CD4-positive, CD25-positive, alpha-beta regulatory T cell (primary cell): ENCODE measurements at regions not wholly inside any gene's neighbourhood (a gene's known extent, or its start where the extent isn't known, plus 50 kb on each side); places are given as distances from the start of the nearest gene placed in this dataset.
A peak's percentile ranks its signal among the peaks of the same experiment; 100 is the strongest.

Source experiments
- ATAC-seq, 2 donors: fragments of 150-1000 bp; cut with Tn5 transposase; one replicate each; pipeline ENCODE4 v1.10.0; 2021; ENCODE audit warnings: low read depth in 2 of 2, moderate number of reproducible peaks in 2 of 2, moderate library complexity in 1 of 2
- DNase-seq, 3 donors: peaks; one replicate each; pipeline versions ENCODE4 v3.0.0 to v3.0.0-alpha.2; 2012 to 2022; ENCODE audit warnings: mixed read lengths in 1 of 3
- H3K27ac ChIP-seq: one replicate; pipeline ENCODE4 v1.7.0; 2013; ENCODE audit warnings: mild to moderate bottlenecking, low read length; ENCODE audit not compliant: insufficient read depth, poor library complexity, severe bottlenecking
- H3K27me3 ChIP-seq: one replicate; pipeline ENCODE4 v1.7.0; 2013; ENCODE audit warnings: low read length; ENCODE audit not compliant: control insufficient read depth, insufficient read depth
- H3K36me3 ChIP-seq: one replicate; pipeline ENCODE4 v1.7.0; 2013; ENCODE audit warnings: mild to moderate bottlenecking, low read length, moderate library complexity; ENCODE audit not compliant: control insufficient read depth, insufficient read depth
- H3K4me1 ChIP-seq: 2 replicates; pipeline ENCODE4 v1.7.0; 2013; ENCODE audit warnings: mild to moderate bottlenecking, low read length; ENCODE audit not compliant: insufficient read depth, control insufficient read depth, poor library complexity, severe bottlenecking
- H3K4me3 ChIP-seq: one replicate; pipeline ENCODE4 v1.7.0; 2013; ENCODE audit warnings: low read depth, mild to moderate bottlenecking, low read length, moderate library complexity
- H3K9me3 ChIP-seq, 2 experiments: 1 replicate in 1 of 2; 2 replicates in 1 of 2; pipeline ENCODE4 v1.7.0; 2013; ENCODE audit warnings: low read length in 2 of 2, mild to moderate bottlenecking in 1 of 2, moderate library complexity in 1 of 2; ENCODE audit not compliant: control insufficient read depth in 2 of 2
- H3K27ac Mint-ChIP-seq, 3 donors: one replicate each; pipeline ENCODE4 v1.8.0; 2020 to 2022; ENCODE audit warnings: mild to moderate bottlenecking in 3 of 3, mixed read lengths in 3 of 3, moderate library complexity in 2 of 3
- H3K27me3 Mint-ChIP-seq: one replicate; pipeline ENCODE4 v1.8.0; 2022; ENCODE audit warnings: mild to moderate bottlenecking, mixed read lengths
- H3K36me3 Mint-ChIP-seq: one replicate; pipeline ENCODE4 v1.8.0; 2020; ENCODE audit warnings: mixed read lengths
- H3K4me1 Mint-ChIP-seq, 4 donors: one replicate each; pipeline ENCODE4 v1.8.0; 2020 to 2022; ENCODE audit warnings: mixed read lengths in 4 of 4, mild to moderate bottlenecking in 1 of 4
- H3K4me3 Mint-ChIP-seq, 4 donors: one replicate each; pipeline ENCODE4 v1.8.0; 2020 to 2022; ENCODE audit warnings: mild to moderate bottlenecking in 4 of 4, mixed read lengths in 4 of 4, moderate library complexity in 3 of 4
- H3K9me3 Mint-ChIP-seq, 7 donors: one replicate each; pipeline ENCODE4 v1.8.0; 2020 to 2022; ENCODE audit warnings: mixed read lengths in 7 of 7, mild to moderate bottlenecking in 3 of 7, moderate library complexity in 2 of 7

- Histone ChIP-seq H3K9me3 (no peaks in the 10 kb centered on the region), H3K36me3 (no peaks in the 10 kb centered on the region), H3K4me3 (no peak overlapping the region), H3K4me1 (no peaks in the 10 kb centered on the region), H3K27me3 (no peaks in the 10 kb centered on the region), H3K27ac (no peak overlapping the region)
- no peak for DNase-seq
- H3K36me3 Mint-ChIP-seq: no peaks in the 10 kb centered on the region
- H3K4me3 Mint-ChIP-seq: no peak overlapping the region
- no peaks in the 10 kb centered on the region for H3K4me1 Mint-ChIP-seq
- peaks cover 0 to 10% (median 6%) of the 10 kb centered on the region in 7 donors for H3K9me3 Mint-ChIP-seq
- no peaks in the 10 kb centered on the region for H3K27me3 Mint-ChIP-seq
- ATAC-seq: no peak
- H3K27ac Mint-ChIP-seq: no peak overlapping the region
Observed at GRCh38 chr5:89595056-89595455, 712.1 kb upstream of the MEF2C start.

- DNase-seq (no peak), ATAC-seq (no peak)
- H3K4me1 Mint-ChIP-seq: no peaks in the 10 kb centered on the region
- Histone ChIP-seq H3K9me3 (no peaks in the 10 kb centered on the region), H3K27ac (no peak overlapping the region), H3K4me1 (no peaks in the 10 kb centered on the region), H3K27me3 (no peaks in the 10 kb centered on the region), H3K36me3 (no peaks in the 10 kb centered on the region), H3K4me3 (no peak overlapping the region)
- H3K9me3 Mint-ChIP-seq: peaks cover 4 to 18% (median 6%) of the 10 kb centered on the region in 7 donors
- no peaks in the 10 kb centered on the region for H3K27me3 Mint-ChIP-seq
- no peaks in the 10 kb centered on the region for H3K36me3 Mint-ChIP-seq
- H3K27ac Mint-ChIP-seq: no peak overlapping the region
- H3K4me3 Mint-ChIP-seq: no peak overlapping the region
Observed at GRCh38 chr5:89584339-89584956, 701.5 kb upstream of the MEF2C start.

GRCh38 chr5:89583534-89583933, 700.5 kb upstream of the MEF2C start:
- peaks cover 5 to 21% (median 6%) of the 10 kb centered on the region in 7 donors for H3K9me3 Mint-ChIP-seq
- H3K4me3 ChIP-seq: no peak overlapping the region
- DNase-seq: no peak
- H3K27me3 Mint-ChIP-seq: no peaks in the 10 kb centered on the region
- no peaks in the 10 kb centered on the region for H3K36me3 ChIP-seq
- H3K4me3 Mint-ChIP-seq: no peak overlapping the region
- H3K36me3 Mint-ChIP-seq: no peaks in the 10 kb centered on the region
- no peaks in the 10 kb centered on the region for H3K4me1 ChIP-seq
- no peaks in the 10 kb centered on the region for H3K4me1 Mint-ChIP-seq
- no peak overlapping the region for H3K27ac Mint-ChIP-seq
- H3K9me3 ChIP-seq: no peaks in the 10 kb centered on the region
- no peaks in the 10 kb centered on the region for H3K27me3 ChIP-seq
- ATAC-seq: no peak
- H3K27ac ChIP-seq: no peak overlapping the region

GRCh38 chr5:89582768-89583339, 699.9 kb upstream of the MEF2C start:
- H3K27me3 Mint-ChIP-seq: no peaks in the 10 kb centered on the region

GRCh38 chr5:89580976-89581375, 698.0 kb upstream of the MEF2C start:
- H3K4me3 ChIP-seq: no peak overlapping the region
- DNase-seq (no peak), ATAC-seq (no peak)
- Mint-ChIP-seq H3K27ac (no peak overlapping the region), H3K4me1 (no peaks in the 10 kb centered on the region), H3K4me3 (peak overlapping the region in 1 of 4 donors; percentile 39), H3K36me3 (no peaks in the 10 kb centered on the region), H3K27me3 (no peaks in the 10 kb centered on the region), H3K9me3 (peaks cover 0 to 15% (median 5%) of the 10 kb centered on the region in 7 donors)
- H3K27ac ChIP-seq: no peak overlapping the region
- H3K36me3 ChIP-seq: no peaks in the 10 kb centered on the region
- H3K27me3 ChIP-seq: no peaks in the 10 kb centered on the region
- no peaks in the 10 kb centered on the region for H3K4me1 ChIP-seq
- H3K9me3 ChIP-seq: no peaks in the 10 kb centered on the region

More at GRCh38 chr5:89582768-89583339, 699.9 kb upstream of the MEF2C start:
- H3K4me3 Mint-ChIP-seq: no peak overlapping the region
- H3K27ac Mint-ChIP-seq: no peak overlapping the region
- no peaks in the 10 kb centered on the region for H3K4me1 Mint-ChIP-seq
- ATAC-seq (no peak), DNase-seq (no peak)
- no peaks in the 10 kb centered on the region for H3K27me3 ChIP-seq
- peaks cover 4 to 21% (median 6%) of the 10 kb centered on the region in 7 donors for H3K9me3 Mint-ChIP-seq
- H3K9me3 ChIP-seq: no peaks in the 10 kb centered on the region
- no peaks in the 10 kb centered on the region for H3K4me1 ChIP-seq
- H3K36me3 Mint-ChIP-seq: no peaks in the 10 kb centered on the region
- H3K36me3 ChIP-seq: no peaks in the 10 kb centered on the region
- no peak overlapping the region for H3K4me3 ChIP-seq
- no peak overlapping the region for H3K27ac ChIP-seq

- H3K27ac Mint-ChIP-seq: no peak overlapping the region
- Histone ChIP-seq H3K4me3 (no peak overlapping the region), H3K9me3 (no peaks in the 10 kb centered on the region), H3K27ac (no peak overlapping the region), H3K36me3 (no peaks in the 10 kb centered on the region), H3K27me3 (no peaks in the 10 kb centered on the region), H3K4me1 (no peaks in the 10 kb centered on the region)
- H3K9me3 Mint-ChIP-seq: peaks cover 0 to 7% (median 3%) of the 10 kb centered on the region in 7 donors
- no peak for DNase-seq
- H3K4me3 Mint-ChIP-seq: no peak overlapping the region
- ATAC-seq: no peak
- no peaks in the 10 kb centered on the region for H3K4me1 Mint-ChIP-seq
- no peaks in the 10 kb centered on the region for H3K36me3 Mint-ChIP-seq
- no peaks in the 10 kb centered on the region for H3K27me3 Mint-ChIP-seq
Observed at GRCh38 chr5:89575319-89575718, 692.3 kb upstream of the MEF2C start.

- H3K27ac Mint-ChIP-seq: no peak overlapping the region
- no peaks in the 10 kb centered on the region for H3K36me3 ChIP-seq
- DNase-seq: no peak
- no peaks in the 10 kb centered on the region for H3K4me1 ChIP-seq
- H3K36me3 Mint-ChIP-seq: no peaks in the 10 kb centered on the region
- no peaks in the 10 kb centered on the region for H3K4me1 Mint-ChIP-seq
- H3K4me3 Mint-ChIP-seq: no peak overlapping the region
- no peaks in the 10 kb centered on the region for H3K27me3 Mint-ChIP-seq
- H3K4me3 ChIP-seq: no peak overlapping the region
- ATAC-seq: no peak
- no peak overlapping the region for H3K27ac ChIP-seq
- H3K9me3 Mint-ChIP-seq: peaks cover 0 to 8% (median 5%) of the 10 kb centered on the region in 7 donors
- no peaks in the 10 kb centered on the region for H3K27me3 ChIP-seq
- no peaks in the 10 kb centered on the region for H3K9me3 ChIP-seq
Observed at GRCh38 chr5:89573345-89573744, 690.4 kb upstream of the MEF2C start.

- no peak overlapping the region for H3K27ac ChIP-seq
- peaks cover 0 to 8% (median 5%) of the 10 kb centered on the region in 7 donors for H3K9me3 Mint-ChIP-seq
- no peak overlapping the region for H3K4me3 Mint-ChIP-seq
- no peaks in the 10 kb centered on the region for H3K4me1 Mint-ChIP-seq
- H3K36me3 Mint-ChIP-seq: no peaks in the 10 kb centered on the region
- H3K27me3 Mint-ChIP-seq: no peaks in the 10 kb centered on the region
- no peaks in the 10 kb centered on the region for H3K36me3 ChIP-seq
- no peak overlapping the region for H3K27ac Mint-ChIP-seq
- no peak overlapping the region for H3K4me3 ChIP-seq
- no peak for DNase-seq
- ATAC-seq: no peak
- no peaks in the 10 kb centered on the region for H3K27me3 ChIP-seq
- H3K4me1 ChIP-seq: no peaks in the 10 kb centered on the region
- H3K9me3 ChIP-seq: no peaks in the 10 kb centered on the region
Observed at GRCh38 chr5:89572696-89573095, 689.7 kb upstream of the MEF2C start.
